SK-N-SH (cell line): ENCODE measurements at regions not wholly inside any gene's neighbourhood (a gene's known extent, or its start where the extent isn't known, plus 50 kb on each side); places are given as distances from the start of the nearest gene placed in this dataset.

Experiments
- CTCF ChIA-PET: fragments of 300-600, 350-600 bp; formaldehyde crosslinking; extraction: SDS; loops from one replicate; lab custom pipeline; 2021; lab: Yijun Ruan, JAX
- POLR2A ChIA-PET: fragments of 350-600 bp; sonication (Branson Sonifier 250); formaldehyde crosslinking; extraction: SDS; loops from one replicate; lab custom pipeline; 2020; ENCODE audit warnings: antibody characterized with exemption, inconsistent platforms; lab: Yijun Ruan, JAX
- DNase-seq: peaks from one replicate; pipeline ENCODE4 v3.0.0; 2012
- H2AFZ ChIP-seq: fragments of 200-600 bp; sonication (generic); 2 replicates; pipeline ENCODE4 v1.8.1; 2016; ENCODE audit warnings: antibody characterized with exemption, mild to moderate bottlenecking, low read depth
- H3F3A ChIP-seq: fragments of 200-600 bp; sonication (generic); replicated peaks from 2 replicates; pipeline ENCODE3; 2016; ENCODE audit warnings: antibody characterized with exemption, mild to moderate bottlenecking; ENCODE audit not compliant: insufficient read depth
- H3K27ac ChIP-seq, 2 experiments: fragments of 200-500 bp in 1 of 2; fragments of 200-600 bp in 1 of 2; sonication (Bioruptor generic) in 1 of 2; sonication (generic), shearing (Covaris generic) in 1 of 2; 2 replicates each; pipeline versions ENCODE4 v1.5.1 to v1.6.1; 2014 to 2016; ENCODE audit warnings: low read depth in 2 of 2, inconsistent platforms in 1 of 2, low read length in 1 of 2, mild to moderate bottlenecking in 1 of 2, mixed read lengths in 1 of 2
- H3K27me3 ChIP-seq: fragments of 200-600 bp; sonication (generic), shearing (Covaris generic); 2 replicates; pipeline ENCODE4 v1.6.1; 2016; ENCODE audit warnings: mixed run types; ENCODE audit not compliant: insufficient read depth
- H3K36me3 ChIP-seq, 2 experiments: fragments of 200-500 bp in 1 of 2; fragments of 200-600 bp in 1 of 2; sonication (Bioruptor generic) in 1 of 2; sonication (generic) in 1 of 2; replicated peaks in 1 of 2; 2 replicates each; pipeline versions ENCODE3 to v1.5.1; 2014 to 2016; ENCODE audit warnings: low read length in 1 of 2, mild to moderate bottlenecking in 1 of 2; ENCODE audit not compliant: insufficient read depth in 2 of 2, control insufficient read depth in 1 of 2
- H3K4me1 ChIP-seq, 2 experiments: fragments of 200-500 bp in 1 of 2; fragments of 200-600 bp in 1 of 2; sonication (Bioruptor generic) in 1 of 2; sonication (generic), shearing (Covaris generic) in 1 of 2; 2 replicates each; pipeline versions ENCODE4 v1.5.1 to v1.6.1; 2014 to 2016; ENCODE audit warnings: low read depth in 1 of 2, low read length in 1 of 2, mixed run types in 1 of 2; ENCODE audit not compliant: insufficient read depth in 2 of 2, control insufficient read depth in 1 of 2
- H3K4me2 ChIP-seq: fragments of 200-600 bp; sonication (generic), shearing (Covaris generic); 2 replicates; pipeline ENCODE4 v1.6.1; 2017; ENCODE audit warnings: mixed run types
- H3K4me3 ChIP-seq, 2 experiments: fragments of 200-500 bp in 1 of 2; fragments of 200-600 bp in 1 of 2; sonication (Bioruptor generic) in 1 of 2; sonication (generic), shearing (Covaris generic) in 1 of 2; 2 replicates each; pipeline versions ENCODE4 v1.5.1 to v1.8.1; 2014 to 2016; ENCODE audit warnings: low read depth in 2 of 2, inconsistent platforms in 1 of 2, low read length in 1 of 2, mild to moderate bottlenecking in 1 of 2, mixed read lengths in 1 of 2, moderate library complexity in 1 of 2
- H3K79me2 ChIP-seq: fragments of 200-600 bp; sonication (generic); 2 replicates; pipeline ENCODE4 v1.8.1; 2017; ENCODE audit warnings: mild to moderate bottlenecking; ENCODE audit not compliant: insufficient read depth
- H3K9ac ChIP-seq: fragments of 200-600 bp; sonication (generic); 2 replicates; pipeline ENCODE4 v1.6.1; 2017; ENCODE audit warnings: mixed run types
- H3K9me2 ChIP-seq: fragments of 200-600 bp; sonication (generic); 2 replicates; pipeline ENCODE4 v1.6.1; 2017; ENCODE audit warnings: mixed run types
- H3K9me3 ChIP-seq: fragments of 200-600 bp; sonication (generic); 2 replicates; pipeline ENCODE4 v1.6.1; 2017; ENCODE audit warnings: mixed run types, mild to moderate bottlenecking, moderate library complexity
- H4K20me1 ChIP-seq: fragments of 200-600 bp; sonication (generic); 2 replicates; pipeline ENCODE4 v1.6.1; 2017; ENCODE audit warnings: mild to moderate bottlenecking, mixed run types; ENCODE audit not compliant: insufficient read depth
- CTCF ChIP-seq: fragments of 200-600 bp; sonication (generic); IDR thresholded peaks from 2 replicates; pipeline ENCODE4 v1.6.1; 2017; ENCODE audit warnings: antibody characterized with exemption, mild to moderate bottlenecking, moderate library complexity
- EP300 ChIP-seq, 2 experiments: IDR thresholded peaks; 2 replicates each; pipeline versions ENCODE4 v1.4.0 to v1.6.1; 2012; ENCODE audit warnings: borderline replicate concordance in 1 of 2, low read depth in 1 of 2, low read length in 1 of 2
- FOSL2 ChIP-seq: IDR thresholded peaks from 2 replicates; pipeline ENCODE4 v1.4.0; 2012; ENCODE audit warnings: low read depth, mild to moderate bottlenecking, moderate library complexity, borderline replicate concordance
- JUND ChIP-seq: IDR thresholded peaks from 2 replicates; pipeline ENCODE4 v1.4.0; 2012
- MAX ChIP-seq: IDR thresholded peaks from 2 replicates; pipeline ENCODE4 v1.4.0; 2012; ENCODE audit warnings: low read depth
- MEF2A ChIP-seq: IDR thresholded peaks from 2 replicates; pipeline ENCODE4 v1.4.0; 2012; ENCODE audit warnings: low read depth, borderline replicate concordance
- NFIC ChIP-seq: IDR thresholded peaks from 2 replicates; pipeline ENCODE4 v1.4.0; 2012; ENCODE audit warnings: borderline replicate concordance
- POLR2AphosphoS5 ChIP-seq: IDR thresholded peaks from 2 replicates; pipeline ENCODE4 v1.6.1; 2012; ENCODE audit warnings: low read depth, low read length
- RCOR1 ChIP-seq: fragments of 150-350 bp; IDR thresholded peaks from 2 replicates; pipeline ENCODE4 v1.6.1; 2017; ENCODE audit warnings: antibody characterized with exemption, low read length
- RXRA ChIP-seq: IDR thresholded peaks from 2 replicates; pipeline ENCODE4 v1.4.0; 2012; ENCODE audit warnings: low read depth, mild to moderate bottlenecking, borderline replicate concordance
- SMC3 ChIP-seq: IDR thresholded peaks from 2 replicates; pipeline ENCODE4 v1.6.1; 2012; ENCODE audit warnings: low read depth, low read length, improper control_type of control experiment
- TCF12 ChIP-seq: IDR thresholded peaks from 2 replicates; pipeline ENCODE4 v1.4.0; 2012
- TEAD4 ChIP-seq: IDR thresholded peaks from 2 replicates; pipeline ENCODE4 v1.4.0; 2012; ENCODE audit warnings: mild to moderate bottlenecking, borderline replicate concordance; ENCODE audit not compliant: insufficient read depth
- YY1 ChIP-seq: IDR thresholded peaks from 2 replicates; pipeline ENCODE4 v1.4.0; 2012; ENCODE audit warnings: low read depth, mild to moderate bottlenecking
- ZBTB33 ChIP-seq: IDR thresholded peaks from 2 replicates; pipeline ENCODE4 v1.4.0; 2012; ENCODE audit warnings: low read depth, borderline replicate concordance
- WGBS: methylation state at CpG from one replicate; pipeline ENCODE4 v1.1.6; 2017; ENCODE audit warnings: low lambda C conversion rate; 5-methylcytosine and 5-hydroxymethylcytosine counted together
- TF ChIP-seq, protein P1 (sequence below): IDR thresholded peaks from 2 replicates; pipeline ENCODE4; 2012
- TF ChIP-seq, protein P2 (sequence below): fragments of 150-350 bp; IDR thresholded peaks from 2 replicates; pipeline ENCODE4 v1.6.1; 2016; ENCODE audit warnings: mild to moderate bottlenecking, low read depth, low read length

GRCh38 chr7:131161103-131161502 lies 166.6 kb upstream of the MKLN1 start:
- H3K79me2 ChIP-seq, result no peaks in the 10 kb centered on the region
- H3K27ac ChIP-seq, result peak overlapping the region in 1 of 2 experiments; percentile 26; a peak in 2 of 4 replicates
- no peak for DNase-seq
- no peaks in the 10 kb centered on the region for H3K9me2 ChIP-seq
- H4K20me1 ChIP-seq, result no peaks in the 10 kb centered on the region
- ChIA-PET CTCF (interaction anchor here (0.9 kb wide), 1 partner anchor 12 kb away, joined by 3 read pairs; no protein-coding TSS in a partner anchor), POLR2A (no interaction called here)
- no peak for TF ChIP-seq SMC3
- TF ChIP-seq FOSL2, result peak; percentile 23; the same call in 1 of the 2 replicates
- H3K4me1 ChIP-seq, result peaks cover 0 to 38% of the 10 kb centered on the region in 2 experiments; a peak in 2 of 4 replicates
- no peak overlapping the region for H2AFZ ChIP-seq
- peaks cover 16% of the 10 kb centered on the region for H3F3A ChIP-seq
- WGBS, result 85% methylated on average over 3 of the region's 3 CpGs
- no peak overlapping the region for H3K4me2 ChIP-seq
- no peaks in the 10 kb centered on the region for H3K9me3 ChIP-seq
- no peak overlapping the region for H3K9ac ChIP-seq
- no peak overlapping the region for H3K4me3 ChIP-seq
- no peaks in the 10 kb centered on the region for H3K27me3 ChIP-seq
- no peaks in the 10 kb centered on the region for H3K36me3 ChIP-seq

DNA sequence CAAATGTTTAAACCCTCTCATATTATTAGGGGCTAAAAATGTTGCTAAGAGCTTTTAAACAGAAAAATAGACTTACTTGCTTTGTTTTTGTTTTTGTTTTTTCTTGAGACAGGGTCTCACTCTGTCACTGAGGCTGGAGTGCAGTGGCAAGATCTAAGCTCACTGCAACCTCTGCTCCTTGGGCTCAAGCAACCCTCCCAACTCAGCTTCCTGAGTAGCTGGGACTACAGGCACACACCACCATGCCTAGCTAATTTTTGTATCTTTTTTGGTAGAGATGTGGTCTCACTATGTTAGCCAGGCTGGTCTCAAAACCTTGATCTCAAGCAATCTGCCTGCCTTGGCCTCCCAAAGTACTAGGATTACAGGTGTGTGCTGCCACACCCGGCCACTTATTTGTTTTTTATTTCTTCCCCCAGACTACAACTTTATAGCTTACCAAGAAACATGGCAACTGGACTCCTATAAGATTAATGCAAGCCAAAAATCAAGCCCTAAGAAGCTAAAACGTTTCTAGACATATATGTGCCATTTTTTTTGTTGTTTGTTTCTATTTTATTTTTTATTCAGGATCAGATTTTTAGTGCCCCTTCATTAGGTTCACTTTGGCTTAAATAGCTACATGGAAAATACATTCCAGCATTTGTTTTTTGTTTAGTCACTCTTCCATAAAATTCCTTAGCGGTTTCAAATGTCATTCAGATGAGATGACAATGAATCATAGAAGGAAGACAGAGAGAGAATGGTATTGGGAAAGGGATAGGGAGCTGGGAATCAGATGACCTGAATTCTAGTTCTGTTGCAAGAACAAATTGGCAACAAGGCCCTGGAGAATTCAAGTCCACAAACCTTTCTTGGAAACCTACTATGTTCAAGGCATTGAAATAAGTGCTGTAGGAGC lies 163.4 kb upstream of the MKLN1 start:
- no peaks in the 10 kb centered on the region for H3K36me3 ChIP-seq
- CTCF ChIA-PET, result interaction anchor here (0.9 to 1.5 kb wide), 4 partner anchors 11 to 267 kb away, joined by 3 to 4 read pairs (median 4); no protein-coding TSS in a partner anchor
- H3K79me2 ChIP-seq, result no peaks in the 10 kb centered on the region
- peaks cover 0 to 28% of the 10 kb centered on the region in 2 experiments; a peak in 2 of 4 replicates for H3K4me1 ChIP-seq
- TF ChIP-seq, protein P1, sequence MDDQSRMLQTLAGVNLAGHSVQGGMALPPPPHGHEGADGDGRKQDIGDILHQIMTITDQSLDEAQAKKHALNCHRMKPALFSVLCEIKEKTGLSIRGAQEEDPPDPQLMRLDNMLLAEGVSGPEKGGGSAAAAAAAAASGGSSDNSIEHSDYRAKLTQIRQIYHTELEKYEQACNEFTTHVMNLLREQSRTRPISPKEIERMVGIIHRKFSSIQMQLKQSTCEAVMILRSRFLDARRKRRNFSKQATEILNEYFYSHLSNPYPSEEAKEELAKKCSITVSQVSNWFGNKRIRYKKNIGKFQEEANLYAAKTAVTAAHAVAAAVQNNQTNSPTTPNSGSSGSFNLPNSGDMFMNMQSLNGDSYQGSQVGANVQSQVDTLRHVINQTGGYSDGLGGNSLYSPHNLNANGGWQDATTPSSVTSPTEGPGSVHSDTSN, result peak; percentile 92
- TF ChIP-seq RCOR1 (no peak), FOSL2 (peak; percentile 96), CTCF (no peak), JUND (peak; percentile 93), TCF12 (peak; percentile 81), MAX (no peak; the same call in 1 of the 2 replicates), YY1 (peak; percentile 48; the same call in 1 of the 2 replicates), POLR2AphosphoS5 (peak; percentile 71; the same call in 1 of the 2 replicates), ZBTB33 (peak; percentile 46; the same call in 1 of the 2 replicates), RXRA (peak; percentile 53; the same call in 1 of the 2 replicates), TEAD4 (peak; percentile 90), MEF2A (no peak), NFIC (peak; percentile 56; the same call in 1 of the 2 replicates), EP300 (IDR thresholded peaks at IDR 0.05; ENCODE audit: borderline replicate concordance in 1 of 2, low read depth in 1 of 2, low read length in 1 of 2) (peak in 1 of 2 experiments; percentile 85; a peak in 2 of 4 replicates)
- TF ChIP-seq, protein P2, sequence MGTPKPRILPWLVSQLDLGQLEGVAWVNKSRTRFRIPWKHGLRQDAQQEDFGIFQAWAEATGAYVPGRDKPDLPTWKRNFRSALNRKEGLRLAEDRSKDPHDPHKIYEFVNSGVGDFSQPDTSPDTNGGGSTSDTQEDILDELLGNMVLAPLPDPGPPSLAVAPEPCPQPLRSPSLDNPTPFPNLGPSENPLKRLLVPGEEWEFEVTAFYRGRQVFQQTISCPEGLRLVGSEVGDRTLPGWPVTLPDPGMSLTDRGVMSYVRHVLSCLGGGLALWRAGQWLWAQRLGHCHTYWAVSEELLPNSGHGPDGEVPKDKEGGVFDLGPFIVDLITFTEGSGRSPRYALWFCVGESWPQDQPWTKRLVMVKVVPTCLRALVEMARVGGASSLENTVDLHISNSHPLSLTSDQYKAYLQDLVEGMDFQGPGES, result no peak
- TF ChIP-seq, all 33 proteins: peak for 11
- Histone ChIP-seq H3K4me3 (no peak overlapping the region), H2AFZ (peak overlapping the region; percentile 80), H3K27me3 (no peaks in the 10 kb centered on the region), H3K9me3 (no peaks in the 10 kb centered on the region), H3K9ac (peak overlapping the region; percentile 34; the same call in 1 of the 2 replicates), H3K9me2 (no peaks in the 10 kb centered on the region), H3K4me2 (peak overlapping the region; percentile 35), H3K27ac (peak overlapping the region; percentile 41 to 86; a peak in 3 of 4 replicates), H4K20me1 (no peaks in the 10 kb centered on the region), H3F3A (peaks cover 16% of the 10 kb centered on the region)
- no peak for DNase-seq
- POLR2A ChIA-PET, result no interaction called here
- WGBS, result 33% methylated on average over 3 of the region's 3 CpGs
